ENCODE measurements at regions not wholly inside any gene's neighbourhood (a gene's known extent, or its start where the extent isn't known, plus 50 kb on each side); places are given as distances from the start of the nearest gene placed in this dataset.

DNA sequence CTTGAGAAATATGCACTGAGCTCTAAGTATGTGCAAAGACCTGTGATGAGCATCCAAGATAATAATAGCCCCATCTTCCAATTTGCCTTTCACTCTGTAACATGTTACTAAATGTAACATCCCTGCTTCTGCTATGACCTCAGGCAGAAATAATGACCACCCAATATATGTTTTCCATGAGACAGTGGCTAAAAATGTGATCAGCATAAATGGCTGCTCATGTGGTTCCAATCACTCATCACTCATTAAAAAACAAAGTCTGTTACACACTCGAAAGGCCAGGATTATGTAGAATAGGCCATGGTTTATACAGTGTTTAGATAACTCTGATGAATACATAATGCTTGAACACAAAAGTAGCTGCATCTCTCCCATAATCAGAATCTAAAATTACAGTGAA, 71.4 kb upstream of the MOCS2 start:
- CTCF ChIA-PET, result no interaction called here
- Mint-ChIP-seq H3K27me3 (peaks cover 4% of the 10 kb centered on the region), H3K4me1 (no peaks in the 10 kb centered on the region), H3K4me3 (no peak overlapping the region), H3K27ac (no peak overlapping the region), H3K9me3 (ENCODE audit: insufficient read depth) (no peaks in the 10 kb centered on the region)
- H3K4me2 ChIP-seq (replicated peaks; ENCODE audit: low read depth, low read length, poor library complexity, severe bottlenecking), result no peak overlapping the region
- no peaks in the 10 kb centered on the region for H3K9me3 ChIP-seq (ENCODE audit: control extremely low read depth in 1 of 3, control insufficient read depth in 2 of 3, insufficient read depth in 1 of 3, low read length in 2 of 3)
- no peaks in the 10 kb centered on the region for H3K36me3 ChIP-seq (replicated peaks in 1 of 2; ENCODE audit: control extremely low read depth in 1 of 2, control insufficient read depth in 1 of 2, extremely low read depth in 1 of 2, insufficient read depth in 2 of 2, low read length in 1 of 2)
- ATAC-seq (ENCODE audit: low read depth), result no peak
- H3K27me3 ChIP-seq (replicated peaks in 1 of 4; ENCODE audit: control extremely low read depth in 1 of 4, control insufficient read depth in 3 of 4, insufficient read depth in 4 of 4, low read length in 3 of 4), result no peaks in the 10 kb centered on the region
- no peaks in the 10 kb centered on the region for H3K4me1 ChIP-seq (ENCODE audit: control insufficient read depth in 2 of 2, insufficient read depth in 2 of 2, low read length in 2 of 2)
- H3K9ac ChIP-seq (ENCODE audit: low read length), result no peak overlapping the region
- WGBS (ENCODE audit: insufficient coverage), result no CpG with 5 or more reads among the region's 1 CpG
- no peaks in the 10 kb centered on the region for H3K79me2 ChIP-seq (ENCODE audit: control insufficient read depth, insufficient read depth, low read length)
- no peaks in the 10 kb centered on the region for H4K20me1 ChIP-seq (ENCODE audit: control insufficient read depth, insufficient read depth, low read length, poor library complexity, severe bottlenecking)
- H3K4me3 ChIP-seq (ENCODE audit: control extremely low read depth in 1 of 5, extremely low read depth in 1 of 5, insufficient read depth in 1 of 5, low read depth in 2 of 5, low read length in 4 of 5), result no peak overlapping the region
- POLR2A ChIA-PET, result no interaction called here
- H2AFZ ChIP-seq (ENCODE audit: insufficient read depth, low read depth, low read length, poor library complexity, severe bottlenecking), result no peak overlapping the region
- no peak for TF ChIP-seq EZH2 (IDR thresholded peaks at IDR 0.05; ENCODE audit: borderline replicate concordance, insufficient read depth, low read depth, low read length, poor library complexity, severe bottlenecking)
- TF ChIP-seq, protein P1, sequence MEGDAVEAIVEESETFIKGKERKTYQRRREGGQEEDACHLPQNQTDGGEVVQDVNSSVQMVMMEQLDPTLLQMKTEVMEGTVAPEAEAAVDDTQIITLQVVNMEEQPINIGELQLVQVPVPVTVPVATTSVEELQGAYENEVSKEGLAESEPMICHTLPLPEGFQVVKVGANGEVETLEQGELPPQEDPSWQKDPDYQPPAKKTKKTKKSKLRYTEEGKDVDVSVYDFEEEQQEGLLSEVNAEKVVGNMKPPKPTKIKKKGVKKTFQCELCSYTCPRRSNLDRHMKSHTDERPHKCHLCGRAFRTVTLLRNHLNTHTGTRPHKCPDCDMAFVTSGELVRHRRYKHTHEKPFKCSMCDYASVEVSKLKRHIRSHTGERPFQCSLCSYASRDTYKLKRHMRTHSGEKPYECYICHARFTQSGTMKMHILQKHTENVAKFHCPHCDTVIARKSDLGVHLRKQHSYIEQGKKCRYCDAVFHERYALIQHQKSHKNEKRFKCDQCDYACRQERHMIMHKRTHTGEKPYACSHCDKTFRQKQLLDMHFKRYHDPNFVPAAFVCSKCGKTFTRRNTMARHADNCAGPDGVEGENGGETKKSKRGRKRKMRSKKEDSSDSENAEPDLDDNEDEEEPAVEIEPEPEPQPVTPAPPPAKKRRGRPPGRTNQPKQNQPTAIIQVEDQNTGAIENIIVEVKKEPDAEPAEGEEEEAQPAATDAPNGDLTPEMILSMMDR (IDR thresholded peaks at IDR 0.05), result no peak
- no peak overlapping the region for H3K27ac ChIP-seq (ENCODE audit: low read length in 2 of 2)
- intact Hi-C loops (cut with micrococcal nuclease), result no loop called here
- DNase-seq, result no peak

DNA sequence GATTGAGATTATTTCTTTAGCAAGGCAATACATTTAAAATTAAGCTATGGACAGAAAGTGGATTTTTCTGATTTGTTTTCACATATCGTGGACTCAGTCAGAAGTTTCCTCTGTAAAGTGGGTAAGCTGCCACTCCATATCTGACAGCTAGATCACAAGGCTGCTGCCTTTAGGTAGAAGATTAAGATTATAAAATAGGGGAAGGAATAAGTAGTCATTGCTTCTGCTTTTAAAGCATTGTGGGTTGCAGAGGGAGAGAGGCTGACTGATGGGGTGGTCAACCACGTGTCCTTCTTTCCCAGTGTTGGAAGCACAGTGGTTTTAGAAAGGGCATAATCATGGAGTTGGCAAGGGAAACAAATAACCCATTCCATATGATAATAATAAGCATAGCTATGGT, 74.3 kb upstream of the MOCS2 start:
- Mint-ChIP-seq H3K4me3 (no peak overlapping the region), H3K9me3 (ENCODE audit: insufficient read depth) (no peaks in the 10 kb centered on the region), H3K4me1 (no peaks in the 10 kb centered on the region), H3K27me3 (no peaks in the 10 kb centered on the region), H3K27ac (no peak overlapping the region)
- intact Hi-C loops (cut with micrococcal nuclease), result no loop called here
- no peak for DNase-seq
- TF ChIP-seq, protein P1 (IDR thresholded peaks at IDR 0.05), result no peak
- TF ChIP-seq EZH2 (IDR thresholded peaks at IDR 0.05; ENCODE audit: borderline replicate concordance, insufficient read depth, low read depth, low read length, poor library complexity, severe bottlenecking), result no peak
- no peaks in the 10 kb centered on the region for H3K79me2 ChIP-seq (ENCODE audit: control insufficient read depth, insufficient read depth, low read length)
- H4K20me1 ChIP-seq (ENCODE audit: control insufficient read depth, insufficient read depth, low read length, poor library complexity, severe bottlenecking), result no peaks in the 10 kb centered on the region
- H2AFZ ChIP-seq (ENCODE audit: insufficient read depth, low read depth, low read length, poor library complexity, severe bottlenecking), result no peak overlapping the region
- CTCF ChIA-PET, result no interaction called here
- no CpG with 5 or more reads among the region's 2 CpGs for WGBS (ENCODE audit: insufficient coverage)
- no peak for ATAC-seq (ENCODE audit: low read depth)
- H3K4me3 ChIP-seq (ENCODE audit: control extremely low read depth in 1 of 5, extremely low read depth in 1 of 5, insufficient read depth in 1 of 5, low read depth in 2 of 5, low read length in 4 of 5), result no peak overlapping the region
- no peaks in the 10 kb centered on the region for H3K9me3 ChIP-seq (ENCODE audit: control extremely low read depth in 1 of 3, control insufficient read depth in 2 of 3, insufficient read depth in 1 of 3, low read length in 2 of 3)
- no peak overlapping the region for H3K9ac ChIP-seq (ENCODE audit: low read length)
- H3K36me3 ChIP-seq (replicated peaks in 1 of 2; ENCODE audit: control extremely low read depth in 1 of 2, control insufficient read depth in 1 of 2, extremely low read depth in 1 of 2, insufficient read depth in 2 of 2, low read length in 1 of 2), result no peaks in the 10 kb centered on the region
- H3K4me1 ChIP-seq (ENCODE audit: control insufficient read depth in 2 of 2, insufficient read depth in 2 of 2, low read length in 2 of 2), result no peaks in the 10 kb centered on the region
- H3K27me3 ChIP-seq (replicated peaks in 1 of 4; ENCODE audit: control extremely low read depth in 1 of 4, control insufficient read depth in 3 of 4, insufficient read depth in 4 of 4, low read length in 3 of 4), result no peaks in the 10 kb centered on the region
- no peak overlapping the region for H3K27ac ChIP-seq (ENCODE audit: low read length in 2 of 2)
- no peak overlapping the region for H3K4me2 ChIP-seq (replicated peaks; ENCODE audit: low read depth, low read length, poor library complexity, severe bottlenecking)
- POLR2A ChIA-PET, result no interaction called here

Measured in B cell (primary cell).